ENCODE measurements at regions not wholly inside any gene's neighbourhood (a gene's known extent, or its start where the extent isn't known, plus 50 kb on each side); places are given as distances from the start of the nearest gene placed in this dataset.

GRCh38 chr10:21212912-21213311 is 312.6 kb downstream of the SKIDA1 start:
- TF ChIP-seq CEBPB (IDR thresholded peaks at IDR 0.05) (no peak), TCF12 (IDR thresholded peaks at IDR 0.05; ENCODE audit: low read depth) (no peak), TEAD4 (IDR thresholded peaks at IDR 0.05) (no peak), EGR1 (IDR thresholded peaks at IDR 0.05) (no peak), YY1 (IDR thresholded peaks at IDR 0.05; ENCODE audit: low read depth) (no peak), FOXM1 (IDR thresholded peaks at IDR 0.05; ENCODE audit: borderline replicate concordance, low read depth) (no peak), NFIC (IDR thresholded peaks at IDR 0.05) (no peak), TAF1 (IDR thresholded peaks at IDR 0.05; ENCODE audit: low read depth) (no peak), RAD21 (IDR thresholded peaks at IDR 0.05; ENCODE audit: low read depth) (no peak), USF1 (IDR thresholded peaks at IDR 0.05) (no peak), ZBTB7A (IDR thresholded peaks at IDR 0.05; ENCODE audit: low read depth) (no peak), MAX (IDR thresholded peaks at IDR 0.05) (no peak), REST (IDR thresholded peaks at IDR 0.05; ENCODE audit: low read depth) (no peak), CREB1 (IDR thresholded peaks at IDR 0.05; ENCODE audit: low read depth) (no peak), EP300 (IDR thresholded peaks at IDR 0.05; ENCODE audit: borderline replicate concordance) (no peak)

- TF ChIP-seq TAF1 (IDR thresholded peaks at IDR 0.05; ENCODE audit: low read depth) (no peak), EP300 (IDR thresholded peaks at IDR 0.05; ENCODE audit: borderline replicate concordance) (no peak)
These were observed 313.1 kb downstream of the SKIDA1 start for GRCh38 chr10:21212348-21212747.

- no peak for TF ChIP-seq USF1 (IDR thresholded peaks at IDR 0.05)
- no peak for TF ChIP-seq ZBTB7A (IDR thresholded peaks at IDR 0.05; ENCODE audit: low read depth)
- TF ChIP-seq TEAD4 (IDR thresholded peaks at IDR 0.05) = no peak
- no peak for TF ChIP-seq NFIC (IDR thresholded peaks at IDR 0.05)
- no peak for TF ChIP-seq TAF1 (IDR thresholded peaks at IDR 0.05; ENCODE audit: low read depth)
- no peak for TF ChIP-seq CEBPB (IDR thresholded peaks at IDR 0.05)
- TF ChIP-seq MAX (IDR thresholded peaks at IDR 0.05) = no peak
- TF ChIP-seq REST (IDR thresholded peaks at IDR 0.05; ENCODE audit: low read depth) = no peak
- TF ChIP-seq EP300 (IDR thresholded peaks at IDR 0.05; ENCODE audit: borderline replicate concordance) = no peak
- TF ChIP-seq EGR1 (IDR thresholded peaks at IDR 0.05) = no peak
- no peak for TF ChIP-seq RAD21 (IDR thresholded peaks at IDR 0.05; ENCODE audit: low read depth)
- no peak for TF ChIP-seq FOXM1 (IDR thresholded peaks at IDR 0.05; ENCODE audit: borderline replicate concordance, low read depth)
- TF ChIP-seq CREB1 (IDR thresholded peaks at IDR 0.05; ENCODE audit: low read depth) = no peak
- no peak for TF ChIP-seq TCF12 (IDR thresholded peaks at IDR 0.05; ENCODE audit: low read depth)
- no peak for TF ChIP-seq YY1 (IDR thresholded peaks at IDR 0.05; ENCODE audit: low read depth)
These were observed 312.4 kb upstream of the NEBL start for GRCh38 chr10:21209495-21209894.

- TF ChIP-seq USF1 (IDR thresholded peaks at IDR 0.05) = no peak
- TF ChIP-seq RAD21 (IDR thresholded peaks at IDR 0.05; ENCODE audit: low read depth) = no peak
- no peak for TF ChIP-seq ZBTB7A (IDR thresholded peaks at IDR 0.05; ENCODE audit: low read depth)
- no peak for TF ChIP-seq TCF12 (IDR thresholded peaks at IDR 0.05; ENCODE audit: low read depth)
- no peak for TF ChIP-seq FOXM1 (IDR thresholded peaks at IDR 0.05; ENCODE audit: borderline replicate concordance, low read depth)
- no peak for TF ChIP-seq MAX (IDR thresholded peaks at IDR 0.05)
- no peak for TF ChIP-seq EGR1 (IDR thresholded peaks at IDR 0.05)
- no peak for TF ChIP-seq YY1 (IDR thresholded peaks at IDR 0.05; ENCODE audit: low read depth)
- TF ChIP-seq CREB1 (IDR thresholded peaks at IDR 0.05; ENCODE audit: low read depth) = no peak
These were observed 311.7 kb upstream of the NEBL start for GRCh38 chr10:21208666-21209316.

- no peak for TF ChIP-seq MAX (IDR thresholded peaks at IDR 0.05)
- no peak for TF ChIP-seq USF1 (IDR thresholded peaks at IDR 0.05)
- no peak for TF ChIP-seq REST (IDR thresholded peaks at IDR 0.05; ENCODE audit: low read depth)
- TF ChIP-seq TCF12 (IDR thresholded peaks at IDR 0.05; ENCODE audit: low read depth) = no peak
- no peak for TF ChIP-seq TEAD4 (IDR thresholded peaks at IDR 0.05)
- no peak for TF ChIP-seq EP300 (IDR thresholded peaks at IDR 0.05; ENCODE audit: borderline replicate concordance)
These were observed 310.9 kb upstream of the NEBL start for GRCh38 chr10:21207852-21208646.

Data from Ishikawa (cell line).